Thyroid gland (tissue), 4 donors: ENCODE measurements at regions not wholly inside any gene's neighbourhood (a gene's known extent, or its start where the extent isn't known, plus 50 kb on each side); places are given as distances from the start of the nearest gene placed in this dataset.

Experiments used
- DNase-seq, 2 donors: peaks; one replicate each; pipeline ENCODE4 v3.0.0-alpha.2; 2019
- H3K27ac ChIP-seq, 3 donors: fragments of 200-600 bp; sonication (generic); 1 replicate in 2 of 3; 2 replicates in 1 of 3; pipeline ENCODE4 v1.5.1; 2016 to 2019; ENCODE audit warnings: mild to moderate bottlenecking in 1 of 3, moderate library complexity in 1 of 3
- H3K27me3 ChIP-seq: fragments of 200-600 bp; sonication (generic); one replicate; pipeline ENCODE4 v1.5.1; 2019
- H3K36me3 ChIP-seq, 2 donors: fragments of 200-600 bp; sonication (generic); one replicate each; pipeline ENCODE4 v1.5.1; 2016 to 2019
- H3K4me1 ChIP-seq, 2 donors: fragments of 200-600 bp; sonication (generic); one replicate each; pipeline ENCODE4 v1.5.1; 2017 to 2019
- H3K4me3 ChIP-seq, 3 donors: fragments of 200-600 bp; sonication (generic); replicated peaks in 1 of 3; 1 replicate in 2 of 3; 2 replicates in 1 of 3; pipeline ENCODE4 v1.5.1; 2016; ENCODE audit warnings: mild to moderate bottlenecking in 1 of 3
- H3K9me3 ChIP-seq: fragments of 200-600 bp; sonication (generic); one replicate; pipeline ENCODE4 v1.5.1; 2017
- POLR2A ChIP-seq, 2 donors: fragments of 450-650 bp; IDR thresholded peaks; one replicate each; pipeline ENCODE4 v1.6.1; 2017; ENCODE audit warnings: antibody characterized with exemption in 2 of 2, mild to moderate bottlenecking in 2 of 2, moderate library complexity in 1 of 2
- WGBS, 2 donors: methylation state at CpG; one replicate each; pipeline ENCODE4 v1.1.5; 2017; 5-methylcytosine and 5-hydroxymethylcytosine counted together
- intact Hi-C: fragments of 100-400 bp; cut with DNase I; formaldehyde crosslinking; loops from one replicate; pipeline ENCODE4 v1.15.1; 2023
- TF ChIP-seq, protein P1 (sequence below), 6 experiments: fragments of 200-600 bp in 3 of 6; fragments of 450-650 bp in 3 of 6; sonication (generic) in 3 of 6; IDR thresholded peaks; one replicate each; pipeline ENCODE4 v1.5.1; 2016 to 2019; ENCODE audit warnings: antibody characterized with exemption in 6 of 6, mild to moderate bottlenecking in 2 of 6, inconsistent platforms in 1 of 6, moderate library complexity in 1 of 6

- H3K36me3 ChIP-seq, result no peaks in the 10 kb centered on the region
- H3K27ac ChIP-seq, result no peak overlapping the region
- peak; percentile 10 to 18 for DNase-seq
- no peaks in the 10 kb centered on the region for H3K4me1 ChIP-seq
- no peak for TF ChIP-seq POLR2A (IDR thresholded peaks at IDR 0.05)
- TF ChIP-seq, protein P1, sequence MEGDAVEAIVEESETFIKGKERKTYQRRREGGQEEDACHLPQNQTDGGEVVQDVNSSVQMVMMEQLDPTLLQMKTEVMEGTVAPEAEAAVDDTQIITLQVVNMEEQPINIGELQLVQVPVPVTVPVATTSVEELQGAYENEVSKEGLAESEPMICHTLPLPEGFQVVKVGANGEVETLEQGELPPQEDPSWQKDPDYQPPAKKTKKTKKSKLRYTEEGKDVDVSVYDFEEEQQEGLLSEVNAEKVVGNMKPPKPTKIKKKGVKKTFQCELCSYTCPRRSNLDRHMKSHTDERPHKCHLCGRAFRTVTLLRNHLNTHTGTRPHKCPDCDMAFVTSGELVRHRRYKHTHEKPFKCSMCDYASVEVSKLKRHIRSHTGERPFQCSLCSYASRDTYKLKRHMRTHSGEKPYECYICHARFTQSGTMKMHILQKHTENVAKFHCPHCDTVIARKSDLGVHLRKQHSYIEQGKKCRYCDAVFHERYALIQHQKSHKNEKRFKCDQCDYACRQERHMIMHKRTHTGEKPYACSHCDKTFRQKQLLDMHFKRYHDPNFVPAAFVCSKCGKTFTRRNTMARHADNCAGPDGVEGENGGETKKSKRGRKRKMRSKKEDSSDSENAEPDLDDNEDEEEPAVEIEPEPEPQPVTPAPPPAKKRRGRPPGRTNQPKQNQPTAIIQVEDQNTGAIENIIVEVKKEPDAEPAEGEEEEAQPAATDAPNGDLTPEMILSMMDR (IDR thresholded peaks at IDR 0.05), result peak; percentile 27 to 75 (median 68)
- no peaks in the 10 kb centered on the region for H3K9me3 ChIP-seq
- intact Hi-C loops, result no loop called here
- no peak overlapping the region for H3K4me3 ChIP-seq
- 50 to 55% methylated on average over 8 of the region's 8 CpGs for WGBS, 2 donors
- no peaks in the 10 kb centered on the region for H3K27me3 ChIP-seq
These were observed 143.4 kb upstream of the RASGRP1 start for GRCh38 chr15:38707802-38708671.

DNA sequence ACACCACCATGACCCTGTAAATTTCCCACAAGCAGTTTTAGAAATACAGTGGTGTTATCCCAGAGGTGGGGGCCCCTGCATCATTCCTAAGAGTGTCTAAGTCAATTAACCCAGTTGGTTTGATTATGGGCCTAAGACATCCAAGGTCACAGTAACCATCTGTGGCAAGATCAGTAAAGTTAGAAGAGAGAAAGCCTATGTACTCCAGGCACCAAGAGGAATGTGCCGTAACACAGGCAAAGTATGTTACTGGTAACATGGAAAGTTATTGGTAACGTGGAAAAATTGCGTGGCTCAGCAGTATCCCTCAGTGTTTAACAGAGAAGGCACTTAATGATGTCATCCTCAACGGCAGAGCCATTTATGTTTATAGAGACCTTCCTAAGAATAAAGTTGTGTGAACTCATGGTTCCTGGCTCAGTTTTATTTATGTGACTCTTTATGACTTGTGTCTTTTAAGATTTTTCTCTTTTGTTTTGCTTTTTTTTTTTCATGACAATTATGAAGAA, 144.1 kb upstream of the RASGRP1 start:
- no peaks in the 10 kb centered on the region for H3K27me3 ChIP-seq
- no peak overlapping the region for H3K27ac ChIP-seq
- H3K4me3 ChIP-seq, result no peak overlapping the region
- intact Hi-C loops, result no loop called here
- no peaks in the 10 kb centered on the region for H3K4me1 ChIP-seq
- H3K9me3 ChIP-seq, result no peaks in the 10 kb centered on the region
- 89 to 92% methylated on average over 4 of the region's 4 CpGs for WGBS, 2 donors
- DNase-seq, result no peak
- TF ChIP-seq, protein P1 (IDR thresholded peaks at IDR 0.05), result no peak
- no peak for TF ChIP-seq POLR2A (IDR thresholded peaks at IDR 0.05)
- H3K36me3 ChIP-seq, result no peaks in the 10 kb centered on the region

GRCh38 chr15:38709196-38709595, 144.6 kb upstream of the RASGRP1 start:
- TF ChIP-seq, protein P1 (IDR thresholded peaks at IDR 0.05), result no peak
- no peak for TF ChIP-seq POLR2A (IDR thresholded peaks at IDR 0.05)
- Histone ChIP-seq H3K36me3 (no peaks in the 10 kb centered on the region), H3K4me1 (no peaks in the 10 kb centered on the region), H3K9me3 (no peaks in the 10 kb centered on the region), H3K27ac (no peak overlapping the region), H3K4me3 (no peak overlapping the region), H3K27me3 (no peaks in the 10 kb centered on the region)
- intact Hi-C loops, result no loop called here
- DNase-seq, result no peak
- 89 to 94% methylated on average over 2 of the region's 2 CpGs for WGBS, 2 donors

- H3K27me3 ChIP-seq, result no peaks in the 10 kb centered on the region
- 38 to 44% methylated on average over 4 of the region's 4 CpGs for WGBS, 2 donors
- TF ChIP-seq POLR2A (IDR thresholded peaks at IDR 0.05), result no peak
- TF ChIP-seq, protein P1 (IDR thresholded peaks at IDR 0.05), result no peak
- H3K27ac ChIP-seq, result no peak overlapping the region
- H3K36me3 ChIP-seq, result no peaks in the 10 kb centered on the region
- intact Hi-C loops, result no loop called here
- H3K4me3 ChIP-seq, result no peak overlapping the region
- no peaks in the 10 kb centered on the region for H3K9me3 ChIP-seq
- H3K4me1 ChIP-seq, result no peaks in the 10 kb centered on the region
- DNase-seq, result no peak
These were observed 149.9 kb upstream of the RASGRP1 start for GRCh38 chr15:38714309-38715072.
